ENCODE measurements at regions not wholly inside any gene's neighbourhood (a gene's known extent, or its start where the extent isn't known, plus 50 kb on each side); places are given as distances from the start of the nearest gene placed in this dataset.

DNA sequence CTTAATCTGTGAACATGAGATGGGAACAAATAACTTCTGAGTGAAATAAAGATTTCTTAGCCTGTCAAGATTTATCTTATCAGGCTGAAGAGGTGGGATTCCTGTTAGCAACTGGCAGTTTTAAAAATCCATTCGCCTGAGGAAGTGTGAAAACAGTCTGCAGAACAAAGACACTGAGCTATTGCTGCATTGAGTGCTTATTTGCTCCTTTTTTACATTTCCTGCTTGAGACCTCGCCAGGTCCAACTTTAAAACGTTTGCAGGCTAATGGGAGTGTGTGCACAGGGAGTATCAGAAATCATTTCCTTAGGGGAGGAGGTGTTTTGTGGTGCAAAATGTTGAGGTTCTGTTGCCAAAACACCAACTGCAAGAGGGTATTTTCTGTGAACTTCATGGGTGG lies 957.8 kb upstream of the RBFOX1 start:
- TF ChIP-seq, protein P1, sequence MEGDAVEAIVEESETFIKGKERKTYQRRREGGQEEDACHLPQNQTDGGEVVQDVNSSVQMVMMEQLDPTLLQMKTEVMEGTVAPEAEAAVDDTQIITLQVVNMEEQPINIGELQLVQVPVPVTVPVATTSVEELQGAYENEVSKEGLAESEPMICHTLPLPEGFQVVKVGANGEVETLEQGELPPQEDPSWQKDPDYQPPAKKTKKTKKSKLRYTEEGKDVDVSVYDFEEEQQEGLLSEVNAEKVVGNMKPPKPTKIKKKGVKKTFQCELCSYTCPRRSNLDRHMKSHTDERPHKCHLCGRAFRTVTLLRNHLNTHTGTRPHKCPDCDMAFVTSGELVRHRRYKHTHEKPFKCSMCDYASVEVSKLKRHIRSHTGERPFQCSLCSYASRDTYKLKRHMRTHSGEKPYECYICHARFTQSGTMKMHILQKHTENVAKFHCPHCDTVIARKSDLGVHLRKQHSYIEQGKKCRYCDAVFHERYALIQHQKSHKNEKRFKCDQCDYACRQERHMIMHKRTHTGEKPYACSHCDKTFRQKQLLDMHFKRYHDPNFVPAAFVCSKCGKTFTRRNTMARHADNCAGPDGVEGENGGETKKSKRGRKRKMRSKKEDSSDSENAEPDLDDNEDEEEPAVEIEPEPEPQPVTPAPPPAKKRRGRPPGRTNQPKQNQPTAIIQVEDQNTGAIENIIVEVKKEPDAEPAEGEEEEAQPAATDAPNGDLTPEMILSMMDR (IDR thresholded peaks at IDR 0.05; ENCODE audit: low read depth, low read length): no peak
- no peak for TF ChIP-seq EZH2phosphoT487 (IDR thresholded peaks at IDR 0.05; ENCODE audit: low read depth)
